ENCODE measurements at regions not wholly inside any gene's neighbourhood (a gene's known extent, or its start where the extent isn't known, plus 50 kb on each side); places are given as distances from the start of the nearest gene placed in this dataset.
A peak's percentile ranks its signal among the peaks of the same experiment; 100 is the strongest.

GRCh38 chr10:121087688-121088087 is 236.5 kb downstream of the WDR11 start:
- no peak for DNase-seq
- Histone ChIP-seq H3K4me3 (no peak overlapping the region), H3K36me3 (no peaks in the 10 kb centered on the region), H3K4me1 (no peaks in the 10 kb centered on the region), H3K27me3 (no peaks in the 10 kb centered on the region), H3K27ac (no peak overlapping the region), H3K9me3 (no peaks in the 10 kb centered on the region)
- intact Hi-C loops (cut with DNase I) = no loop called here
- 72 to 80% methylated on average over 4 of the region's 4 CpGs for WGBS, 2 donors
- TF ChIP-seq, protein P1, sequence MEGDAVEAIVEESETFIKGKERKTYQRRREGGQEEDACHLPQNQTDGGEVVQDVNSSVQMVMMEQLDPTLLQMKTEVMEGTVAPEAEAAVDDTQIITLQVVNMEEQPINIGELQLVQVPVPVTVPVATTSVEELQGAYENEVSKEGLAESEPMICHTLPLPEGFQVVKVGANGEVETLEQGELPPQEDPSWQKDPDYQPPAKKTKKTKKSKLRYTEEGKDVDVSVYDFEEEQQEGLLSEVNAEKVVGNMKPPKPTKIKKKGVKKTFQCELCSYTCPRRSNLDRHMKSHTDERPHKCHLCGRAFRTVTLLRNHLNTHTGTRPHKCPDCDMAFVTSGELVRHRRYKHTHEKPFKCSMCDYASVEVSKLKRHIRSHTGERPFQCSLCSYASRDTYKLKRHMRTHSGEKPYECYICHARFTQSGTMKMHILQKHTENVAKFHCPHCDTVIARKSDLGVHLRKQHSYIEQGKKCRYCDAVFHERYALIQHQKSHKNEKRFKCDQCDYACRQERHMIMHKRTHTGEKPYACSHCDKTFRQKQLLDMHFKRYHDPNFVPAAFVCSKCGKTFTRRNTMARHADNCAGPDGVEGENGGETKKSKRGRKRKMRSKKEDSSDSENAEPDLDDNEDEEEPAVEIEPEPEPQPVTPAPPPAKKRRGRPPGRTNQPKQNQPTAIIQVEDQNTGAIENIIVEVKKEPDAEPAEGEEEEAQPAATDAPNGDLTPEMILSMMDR (IDR thresholded peaks at IDR 0.05) = no peak
- no peak for ATAC-seq
- FAIRE-seq = no peak

DNA sequence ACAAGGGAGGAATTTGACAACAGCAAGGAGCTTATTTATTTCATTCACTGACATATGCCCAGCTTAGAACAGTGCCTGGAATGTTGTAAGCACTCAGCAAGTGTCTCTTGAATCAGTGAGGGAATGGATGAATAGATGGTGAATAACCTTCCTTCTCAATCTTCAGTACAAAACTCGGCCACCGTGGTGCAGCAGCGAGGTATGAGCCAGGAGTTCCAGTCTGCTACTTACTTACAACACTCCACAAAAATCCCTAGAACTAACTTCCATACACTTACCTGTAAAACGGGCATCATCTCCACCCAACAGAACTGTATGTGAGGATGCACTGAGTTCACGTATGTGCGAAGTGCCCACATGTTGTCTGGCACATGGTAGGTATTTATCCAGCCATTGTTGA is 237.4 kb downstream of the WDR11 start:
- Histone ChIP-seq H3K27me3 (no peaks in the 10 kb centered on the region), H3K9me3 (no peaks in the 10 kb centered on the region), H3K4me1 (no peaks in the 10 kb centered on the region), H3K36me3 (no peaks in the 10 kb centered on the region), H3K4me3 (no peak overlapping the region), H3K27ac (no peak overlapping the region)
- TF ChIP-seq, protein P1 (IDR thresholded peaks at IDR 0.05) = no peak
- 41 to 49% methylated on average over 6 of the region's 6 CpGs for WGBS, 2 donors
- FAIRE-seq (no peak), ATAC-seq (no peak), DNase-seq (no peak)
- intact Hi-C loops (cut with DNase I) = no loop called here

GRCh38 chr10:121089434-121089833 is 238.3 kb downstream of the WDR11 start:
- H3K4me1 ChIP-seq = no peaks in the 10 kb centered on the region
- intact Hi-C loops (cut with DNase I) = no loop called here
- H3K36me3 ChIP-seq = no peaks in the 10 kb centered on the region
- H3K27me3 ChIP-seq = no peaks in the 10 kb centered on the region
- no peak for FAIRE-seq
- H3K27ac ChIP-seq = no peak overlapping the region
- no peak for DNase-seq
- H3K9me3 ChIP-seq = no peaks in the 10 kb centered on the region
- no peak overlapping the region for H3K4me3 ChIP-seq
- ATAC-seq = no peak
- 74 to 78% methylated on average over 3 of the region's 3 CpGs for whole genome bisulfite sequencing, 2 donors
- TF ChIP-seq, protein P1 (IDR thresholded peaks at IDR 0.05) = no peak

- Histone ChIP-seq H3K9me3 (no peaks in the 10 kb centered on the region), H3K36me3 (no peaks in the 10 kb centered on the region), H3K27me3 (no peaks in the 10 kb centered on the region), H3K4me3 (no peak overlapping the region), H3K27ac (peak overlapping the region in 1 of 4 donors; percentile 10), H3K4me1 (no peaks in the 10 kb centered on the region)
- intact Hi-C loops (cut with DNase I) = no loop called here
- WGBS, 2 donors = 59 to 62% methylated on average over 5 of the region's 5 CpGs
- FAIRE-seq (no peak), DNase-seq (peak in 1 of 6 donors; percentile 24), ATAC-seq (peak in 2 of 4 donors; percentile 26 to 44)
- TF ChIP-seq, protein P1 (IDR thresholded peaks at IDR 0.05) = no peak
Measured at GRCh38 chr10:121091961-121092719, 241.0 kb downstream of the WDR11 start.

DNA sequence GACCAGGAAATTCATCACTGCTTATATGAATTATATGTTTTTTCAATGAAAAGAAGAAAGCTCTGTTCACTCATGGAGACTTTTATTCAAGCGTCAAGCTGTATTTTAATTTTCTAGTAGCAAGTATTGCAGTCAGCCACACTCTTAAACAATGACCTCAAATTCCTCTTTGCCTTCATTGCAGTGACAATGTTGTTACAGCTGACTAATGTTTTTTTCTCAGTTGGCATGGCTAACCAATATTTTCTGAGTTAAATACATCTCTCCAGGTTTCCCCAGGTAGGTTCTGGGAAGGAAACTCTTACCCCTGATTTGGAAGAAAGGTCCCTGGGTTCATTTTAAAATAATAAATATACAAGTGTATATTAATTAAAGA is 241.5 kb downstream of the WDR11 start:
- intact Hi-C loops (cut with DNase I) = no loop called here
- ATAC-seq (peak in 1 of 4 donors; percentile 26), DNase-seq (no peak), FAIRE-seq (no peak)
- TF ChIP-seq, protein P1 (IDR thresholded peaks at IDR 0.05) = no peak
- H3K27me3 ChIP-seq = no peaks in the 10 kb centered on the region
- no peaks in the 10 kb centered on the region for H3K4me1 ChIP-seq
- H3K9me3 ChIP-seq = no peaks in the 10 kb centered on the region
- H3K36me3 ChIP-seq = no peaks in the 10 kb centered on the region
- 64 to 71% methylated on average over 1 of the region's 1 CpG for WGBS, 2 donors
- no peak overlapping the region for H3K4me3 ChIP-seq
- peak overlapping the region in 1 of 4 donors; percentile 10 for H3K27ac ChIP-seq
